Right atrium auricular region (tissue), 2 donors: ENCODE measurements at regions not wholly inside any gene's neighbourhood (a gene's known extent, or its start where the extent isn't known, plus 50 kb on each side); places are given as distances from the start of the nearest gene placed in this dataset.

Source experiments
- DNase-seq: peaks from one replicate; pipeline ENCODE4 v3.0.0-alpha.2; 2019; ENCODE audit warnings: low spot score
- H3K27ac ChIP-seq, 2 donors: fragments of 200-600 bp; sonication (generic); 1 replicate in 1 of 2; 2 replicates in 1 of 2; pipeline ENCODE4 v1.5.1; 2016 to 2019
- H3K27me3 ChIP-seq, 2 donors: fragments of 200-600 bp; sonication (generic); one replicate each; pipeline versions ENCODE4 v1.5.1 to v1.6.0; 2017 to 2019
- H3K36me3 ChIP-seq: fragments of 200-600 bp; sonication (generic); one replicate; pipeline ENCODE4 v1.5.1; 2016
- H3K4me1 ChIP-seq, 2 donors: fragments of 200-600 bp; sonication (generic); one replicate each; pipeline versions ENCODE4 v1.5.1 to v1.6.0; 2017 to 2019
- H3K4me3 ChIP-seq, 2 donors: fragments of 200-600 bp; sonication (generic); 1 replicate in 1 of 2; 2 replicates in 1 of 2; pipeline ENCODE4 v1.5.1; 2017 to 2019; ENCODE audit warnings: mild to moderate bottlenecking in 1 of 2, moderate library complexity in 1 of 2
- H3K9me3 ChIP-seq, 2 donors: fragments of 200-600 bp; sonication (generic); one replicate each; pipeline ENCODE4 v1.5.1; 2019
- CTCF ChIP-seq, 2 donors: fragments of 200-600 bp; sonication (generic); IDR thresholded peaks; one replicate each; pipeline ENCODE4 v1.5.1; 2019; ENCODE audit warnings: antibody characterized with exemption in 2 of 2

- TF ChIP-seq CTCF (IDR thresholded peaks at IDR 0.05), result no peak
- DNase-seq, result no peak
- Histone ChIP-seq H3K27ac (no peak overlapping the region), H3K9me3 (peaks cover 0 to 9% of the 10 kb centered on the region in 2 donors), H3K4me1 (no peaks in the 10 kb centered on the region), H3K27me3 (no peaks in the 10 kb centered on the region), H3K4me3 (no peak overlapping the region), H3K36me3 (no peaks in the 10 kb centered on the region)
Observed at GRCh38 chr3:190222360-190222759, 99.9 kb downstream of the CLDN1 start.

GRCh38 chr3:190220362-190220761, 99.7 kb upstream of the P3H2 start:
- no peak overlapping the region for H3K4me3 ChIP-seq
- DNase-seq, result no peak
- no peaks in the 10 kb centered on the region for H3K36me3 ChIP-seq
- H3K9me3 ChIP-seq, result peaks cover 0 to 9% of the 10 kb centered on the region in 2 donors
- no peaks in the 10 kb centered on the region for H3K27me3 ChIP-seq
- no peaks in the 10 kb centered on the region for H3K4me1 ChIP-seq
- no peak for TF ChIP-seq CTCF (IDR thresholded peaks at IDR 0.05)
- H3K27ac ChIP-seq, result no peak overlapping the region

GRCh38 chr3:190217081-190217480, 96.4 kb upstream of the P3H2 start:
- no peaks in the 10 kb centered on the region for H3K4me1 ChIP-seq
- peaks cover 0 to 16% of the 10 kb centered on the region in 2 donors for H3K9me3 ChIP-seq
- H3K27me3 ChIP-seq, result no peaks in the 10 kb centered on the region
- H3K36me3 ChIP-seq, result no peaks in the 10 kb centered on the region
- no peak overlapping the region for H3K4me3 ChIP-seq
- TF ChIP-seq CTCF (IDR thresholded peaks at IDR 0.05), result no peak
- DNase-seq, result no peak
- H3K27ac ChIP-seq, result no peak overlapping the region

- H3K4me1 ChIP-seq, result no peaks in the 10 kb centered on the region
- no peak overlapping the region for H3K4me3 ChIP-seq
- TF ChIP-seq CTCF (IDR thresholded peaks at IDR 0.05), result no peak
- H3K27ac ChIP-seq, result no peak overlapping the region
- no peak for DNase-seq
- peaks cover 0 to 7% of the 10 kb centered on the region in 2 donors for H3K9me3 ChIP-seq
- H3K36me3 ChIP-seq, result no peaks in the 10 kb centered on the region
- H3K27me3 ChIP-seq, result no peaks in the 10 kb centered on the region
Observed at GRCh38 chr3:190213727-190214126, 93.0 kb upstream of the P3H2 start.

GRCh38 chr3:190210608-190211007, 89.9 kb upstream of the P3H2 start:
- no peak for TF ChIP-seq CTCF (IDR thresholded peaks at IDR 0.05)
- H3K4me1 ChIP-seq, result no peaks in the 10 kb centered on the region
- no peak for DNase-seq
- peaks cover 0 to 7% of the 10 kb centered on the region in 2 donors for H3K9me3 ChIP-seq
- H3K4me3 ChIP-seq, result no peak overlapping the region
- no peak overlapping the region for H3K27ac ChIP-seq
- no peaks in the 10 kb centered on the region for H3K36me3 ChIP-seq
- no peaks in the 10 kb centered on the region for H3K27me3 ChIP-seq

- Histone ChIP-seq H3K27ac (no peak overlapping the region), H3K9me3 (peaks cover 0 to 7% of the 10 kb centered on the region in 2 donors)
Observed at GRCh38 chr3:190209533-190209932, 88.8 kb upstream of the P3H2 start.

More at GRCh38 chr3:190209533-190209932, 88.8 kb upstream of the P3H2 start:
- Histone ChIP-seq H3K36me3 (no peaks in the 10 kb centered on the region), H3K4me1 (no peaks in the 10 kb centered on the region), H3K4me3 (no peak overlapping the region), H3K27me3 (no peaks in the 10 kb centered on the region)
- no peak for TF ChIP-seq CTCF (IDR thresholded peaks at IDR 0.05)
- no peak for DNase-seq
